GM04504 (cell line): ENCODE measurements at regions not wholly inside any gene's neighbourhood (a gene's known extent, or its start where the extent isn't known, plus 50 kb on each side); places are given as distances from the start of the nearest gene placed in this dataset.
A peak's percentile ranks its signal among the peaks of the same experiment; 100 is the strongest.

Experiments used
- DNase-seq: peaks from one replicate; pipeline ENCODE4 v3.0.0-alpha.2; 2012; ENCODE audit warnings: low read depth

DNA sequence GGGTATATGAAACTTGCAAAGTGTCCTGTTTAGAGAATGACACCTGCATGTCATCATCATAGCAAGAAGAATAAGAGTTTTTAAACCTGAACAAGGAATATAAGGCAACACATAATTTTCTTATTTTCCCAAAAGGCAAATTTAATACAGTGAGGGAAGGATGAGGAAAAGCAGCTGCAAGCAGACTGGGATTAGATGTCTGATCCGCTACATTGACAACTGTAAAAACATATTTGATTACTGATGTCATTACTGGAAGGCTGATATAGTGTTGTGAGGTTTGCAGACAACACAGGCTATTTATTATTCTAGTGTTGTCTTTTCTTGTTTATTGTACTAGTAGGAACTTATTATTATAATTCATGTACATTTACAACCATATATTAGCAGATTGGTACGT lies 528.7 kb downstream of the ZIC1 start:
- DNase-seq = no peak

DNA sequence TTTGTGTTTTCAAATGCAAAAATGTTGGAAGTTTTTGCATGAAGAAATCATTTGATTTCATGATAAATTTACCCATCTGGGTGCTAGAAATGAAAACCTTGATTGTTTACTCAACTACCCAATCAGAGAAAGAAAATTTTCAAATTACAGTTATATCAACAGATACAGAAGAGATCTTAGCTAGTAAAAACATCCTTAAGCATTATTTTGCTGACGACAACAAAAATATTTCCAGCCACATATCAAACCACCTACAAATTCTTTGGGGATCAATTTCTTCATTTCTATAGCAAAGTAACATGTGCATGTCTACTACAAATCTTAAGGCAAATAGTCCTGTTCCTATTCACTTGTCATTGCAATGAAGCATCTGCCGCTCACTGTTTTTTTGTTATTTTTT lies 530.3 kb downstream of the ZIC1 start:
- DNase-seq = no peak

DNA sequence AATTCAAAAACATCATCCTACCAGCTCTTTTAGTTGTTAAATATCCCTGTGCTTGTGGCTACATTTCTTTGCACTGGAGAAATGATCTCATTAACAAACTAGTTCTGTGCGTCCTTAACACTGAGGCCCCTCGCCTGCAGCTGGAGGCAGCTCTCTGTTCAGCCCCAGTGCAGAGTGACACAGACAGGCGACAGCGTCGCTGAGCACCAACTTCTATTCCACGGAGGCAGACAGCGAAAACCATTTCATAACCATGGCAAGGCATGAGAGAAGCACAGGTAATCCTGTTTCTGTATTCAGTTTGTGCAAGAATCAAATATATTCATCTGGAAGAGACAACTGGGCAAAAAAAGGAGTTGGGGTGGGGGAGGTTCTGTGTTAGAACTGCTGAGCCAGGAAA lies 530.7 kb downstream of the ZIC1 start:
- DNase-seq = no peak

DNA sequence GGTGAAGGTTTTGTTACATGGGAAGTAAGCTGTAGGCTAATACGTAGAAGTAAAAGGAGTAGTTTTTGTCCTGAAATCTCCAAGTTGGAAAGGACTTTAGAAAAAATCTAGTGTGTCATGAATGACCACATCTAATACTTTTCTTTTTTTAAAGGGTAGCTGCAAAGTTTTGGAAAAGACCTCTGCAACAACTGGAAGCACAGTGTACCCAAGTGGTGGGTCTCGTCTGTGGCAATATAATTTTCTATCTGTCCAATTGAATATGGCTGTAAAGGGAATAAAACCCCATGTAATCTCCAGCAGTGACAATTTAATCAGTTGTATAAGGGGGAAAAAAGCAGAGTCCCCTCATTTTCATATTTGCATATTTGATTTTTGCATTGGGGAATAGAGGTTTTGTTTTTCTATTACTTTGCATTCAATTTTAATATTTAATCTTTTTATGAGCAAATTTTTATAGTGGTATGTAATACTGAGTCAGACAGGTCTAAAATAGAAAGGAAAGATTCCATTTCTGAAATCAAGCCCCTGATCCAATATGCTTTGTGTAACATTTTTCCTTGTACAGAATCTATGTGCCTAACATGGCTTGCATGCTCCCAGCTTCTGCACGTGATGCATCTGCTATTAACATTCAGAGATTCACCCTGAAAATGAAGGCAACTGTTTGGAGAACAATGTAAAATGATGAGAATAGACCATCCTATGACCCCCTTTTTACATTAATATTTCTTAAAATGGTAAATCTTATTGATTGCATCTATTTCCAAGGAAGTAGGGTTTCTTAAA lies 531.4 kb downstream of the ZIC1 start:
- no peak for DNase-seq

DNA sequence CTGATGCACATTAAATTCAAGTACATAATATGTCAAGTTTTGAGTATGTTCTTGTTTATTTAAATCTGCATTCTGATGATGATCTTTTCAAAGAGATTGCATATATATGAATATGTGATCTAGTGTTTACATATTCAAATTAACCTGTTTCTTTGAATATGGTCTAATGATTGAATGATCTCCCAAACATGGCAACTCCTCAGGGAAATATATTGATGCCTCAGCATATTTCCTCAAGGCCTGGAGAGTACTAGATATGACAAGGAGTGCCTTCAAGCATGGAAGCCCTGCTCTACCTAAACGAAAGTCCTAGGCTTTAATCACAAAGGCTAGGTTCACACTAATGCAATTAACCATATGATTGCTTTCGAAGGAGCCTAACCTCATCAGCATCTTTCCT lies 532.8 kb downstream of the ZIC1 start:
- no peak for DNase-seq

DNA sequence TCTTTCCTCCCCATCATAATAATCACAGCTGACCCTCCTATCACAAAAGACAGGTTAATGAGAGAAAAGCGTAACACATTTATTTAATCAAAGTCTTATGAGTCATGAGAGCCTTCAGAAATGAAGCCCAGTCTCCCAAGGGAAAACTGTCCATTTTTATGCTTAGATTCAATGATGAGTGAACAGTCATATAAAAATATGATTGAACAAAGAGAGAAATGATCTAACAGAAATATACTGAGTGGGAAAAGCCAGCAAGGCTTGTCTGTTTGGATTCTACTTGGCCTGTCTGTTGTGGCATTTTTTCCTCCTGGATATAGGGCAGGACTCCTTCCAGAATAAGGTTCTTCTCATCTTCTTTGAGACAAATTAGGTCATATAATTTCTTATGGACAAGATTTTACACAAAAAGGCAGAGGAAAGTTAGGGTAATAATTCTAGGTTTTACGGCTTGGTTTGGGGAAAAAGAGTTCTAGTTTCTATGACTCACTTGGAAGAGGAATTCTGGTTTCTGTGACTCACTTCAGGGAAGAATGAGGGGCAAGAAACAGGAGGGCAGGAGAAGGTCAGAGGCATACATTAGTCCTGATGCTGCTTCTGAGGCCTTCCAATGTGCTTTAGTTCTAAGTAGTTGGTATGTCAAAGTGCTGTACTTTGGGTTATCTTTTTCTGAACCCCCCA lies 534.2 kb downstream of the ZIC1 start:
- peak; percentile 84 for DNase-seq

DNA sequence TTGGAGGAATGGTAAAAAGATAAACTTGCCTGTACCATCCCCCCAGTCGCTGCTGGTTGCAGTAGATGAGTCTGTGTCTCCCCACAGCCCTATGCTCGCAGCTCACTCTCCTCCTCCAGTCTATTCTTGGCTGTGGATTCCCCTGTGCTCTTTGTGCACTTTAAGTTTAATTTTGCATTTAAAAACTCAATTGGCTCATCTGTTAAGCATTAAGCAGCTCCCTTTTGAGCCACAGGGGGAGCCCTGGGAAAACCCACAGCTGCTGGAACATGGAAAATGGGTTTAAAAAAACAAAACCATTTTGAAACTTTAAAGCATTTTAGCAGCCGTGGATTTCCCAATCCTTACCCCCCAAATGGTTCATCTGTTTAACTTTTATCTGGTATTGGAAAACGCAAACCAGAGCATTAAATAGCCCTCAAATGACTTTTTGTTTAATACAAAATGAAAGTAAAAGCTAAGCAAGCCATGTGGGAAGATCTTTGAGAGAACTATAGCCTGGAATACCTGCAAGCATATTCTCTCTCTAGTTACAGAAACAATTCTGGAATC lies 536.9 kb downstream of the ZIC1 start:
- peak; percentile 80 for DNase-seq

DNA sequence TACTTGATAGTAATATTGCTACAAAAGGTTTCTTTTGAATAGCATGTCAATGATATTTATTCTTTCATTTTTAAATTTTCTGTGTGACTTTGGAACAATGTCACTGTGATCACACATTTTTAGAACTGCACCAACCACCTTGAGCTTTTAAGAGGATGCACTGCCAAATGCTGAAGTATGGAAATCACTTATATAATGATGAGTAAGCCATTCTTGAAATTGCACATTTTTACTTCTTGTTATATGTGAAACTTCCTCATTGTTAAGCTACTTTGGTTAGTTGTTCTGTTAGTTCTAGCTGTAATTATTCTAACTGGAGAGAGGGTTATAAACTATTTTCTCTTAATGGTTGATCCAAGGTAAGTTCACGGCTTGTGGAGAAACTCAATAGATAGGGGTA lies 547.5 kb downstream of the ZIC1 start:
- no peak for DNase-seq

DNA sequence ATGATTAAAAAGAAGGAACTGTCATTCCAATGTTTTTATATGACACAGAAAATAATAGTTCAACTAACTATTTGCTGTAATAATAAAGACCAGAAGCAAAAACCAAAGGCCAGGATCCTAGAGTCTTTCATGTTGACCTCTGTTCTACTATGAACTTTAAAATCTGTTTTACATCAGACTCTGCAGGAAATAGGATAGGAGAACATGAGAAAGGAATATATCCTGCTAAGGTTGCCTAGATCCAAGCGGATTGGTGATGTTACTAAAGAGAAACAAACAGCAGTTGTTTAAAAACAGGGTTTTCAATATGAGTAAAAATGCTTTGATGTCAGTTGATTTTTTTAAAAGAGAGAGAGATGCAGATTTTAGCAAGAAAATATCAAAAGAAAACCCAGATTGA lies 549.6 kb downstream of the ZIC1 start:
- no peak for DNase-seq

DNA sequence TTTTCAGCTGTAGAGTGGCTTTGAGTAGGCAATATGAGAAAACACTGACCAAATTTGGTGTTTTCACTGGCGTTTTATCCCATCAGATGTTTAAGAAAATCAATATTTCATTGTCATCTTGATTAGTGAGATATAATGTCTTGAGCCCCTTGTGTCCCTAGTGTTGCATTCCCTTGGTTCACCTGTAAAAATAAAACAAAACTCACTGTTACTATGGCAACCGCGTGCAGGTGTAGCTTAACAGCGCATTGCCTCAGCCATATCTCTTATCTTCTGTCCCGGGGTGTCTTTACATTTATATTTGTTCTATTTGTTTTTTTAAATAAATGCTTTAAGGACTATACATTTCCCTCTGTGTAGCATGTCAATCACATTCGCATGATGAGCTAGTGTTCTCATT lies 551.6 kb downstream of the ZIC1 start:
- no peak for DNase-seq

DNA sequence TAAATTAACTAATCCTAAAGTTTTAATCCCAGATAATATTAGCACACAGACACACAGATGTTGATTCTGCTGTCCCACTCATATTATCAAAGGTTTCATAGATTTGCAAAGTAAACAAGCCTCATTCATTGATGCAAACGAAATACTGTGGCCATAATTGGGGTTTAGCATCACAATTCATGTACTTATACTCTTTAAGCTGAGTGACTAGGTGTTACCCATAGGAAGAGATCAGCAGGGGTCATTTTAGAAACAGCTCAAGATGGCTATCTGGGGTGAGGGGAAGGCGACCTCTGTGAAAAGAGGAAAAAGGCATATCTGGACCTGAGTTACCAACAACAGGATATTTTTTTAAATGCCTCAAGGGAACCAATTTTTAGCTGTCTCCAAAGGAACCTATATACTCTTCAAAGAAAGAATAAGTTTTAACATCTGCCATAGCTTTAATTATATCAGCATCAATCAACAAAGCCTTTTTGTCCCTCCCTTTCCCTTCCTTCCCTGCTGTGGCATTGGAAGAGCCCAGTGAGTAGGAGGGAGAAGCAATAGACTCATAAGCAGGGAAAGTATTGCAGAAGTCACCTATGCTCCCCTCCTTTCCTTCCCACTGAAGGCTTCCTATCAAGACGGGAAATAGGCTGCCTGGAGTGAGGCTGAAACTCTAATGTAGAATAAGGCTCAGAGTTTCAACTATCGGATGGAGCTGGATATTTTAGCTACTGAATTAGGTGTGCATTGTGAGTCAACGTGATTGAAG lies 553.4 kb downstream of the ZIC1 start:
- DNase-seq = no peak

DNA sequence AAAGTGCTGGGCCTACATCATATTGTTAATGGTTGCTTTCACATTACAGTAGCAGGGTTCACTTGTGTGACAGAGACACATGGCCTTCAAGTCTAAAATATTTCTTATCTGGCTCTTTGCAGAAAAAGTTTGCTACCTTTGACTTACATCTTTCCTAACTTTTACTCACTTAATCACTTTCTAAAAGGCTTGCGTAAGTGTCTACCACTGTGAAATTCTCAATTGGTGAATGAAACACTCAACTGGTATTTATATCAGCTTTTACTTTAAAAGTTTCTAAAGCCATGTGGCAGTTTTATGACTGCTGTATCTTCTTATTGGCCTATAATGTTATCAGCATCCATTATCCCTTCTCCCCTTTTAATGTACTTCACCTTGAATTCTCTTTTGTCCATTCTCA lies 554.5 kb downstream of the ZIC1 start:
- no peak for DNase-seq

DNA sequence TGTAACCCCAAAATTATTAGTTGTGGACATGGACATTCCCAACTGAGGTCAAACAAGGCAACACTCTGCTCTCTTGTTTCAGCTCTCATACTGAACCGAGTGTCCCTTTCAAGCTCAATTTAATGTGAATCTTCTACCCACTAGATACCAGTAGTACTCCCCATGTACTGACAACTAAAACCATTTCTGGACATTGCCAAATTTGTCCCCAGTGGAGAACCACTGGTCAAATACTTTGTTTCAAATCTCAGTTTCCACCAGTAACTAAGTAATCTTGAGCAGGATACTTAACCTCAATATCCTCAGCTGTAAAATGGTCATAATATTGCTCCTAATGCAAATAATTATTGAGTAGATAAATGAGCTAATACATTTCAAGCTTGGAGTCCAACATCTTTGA lies 566.0 kb downstream of the ZIC1 start:
- DNase-seq = no peak

DNA sequence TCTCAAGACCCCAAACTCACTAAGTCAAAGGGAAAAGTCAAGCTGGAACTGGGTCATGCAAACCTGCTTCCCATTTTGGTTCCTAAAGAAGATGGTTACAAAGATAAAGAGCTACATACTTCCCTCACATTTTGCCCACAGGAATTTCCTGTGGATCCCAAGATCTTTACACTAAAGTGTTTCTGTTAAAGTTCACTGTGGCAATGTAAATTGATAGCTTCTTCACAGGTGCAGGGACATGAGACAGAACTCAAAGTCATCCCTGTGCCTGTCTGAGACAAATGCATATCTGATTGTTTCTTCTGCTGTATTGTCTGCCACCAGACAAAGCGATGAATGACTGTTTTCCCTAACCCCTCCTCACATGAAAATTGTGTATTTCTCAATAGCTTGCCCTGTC lies 567.8 kb downstream of the ZIC1 start:
- no peak for DNase-seq

DNA sequence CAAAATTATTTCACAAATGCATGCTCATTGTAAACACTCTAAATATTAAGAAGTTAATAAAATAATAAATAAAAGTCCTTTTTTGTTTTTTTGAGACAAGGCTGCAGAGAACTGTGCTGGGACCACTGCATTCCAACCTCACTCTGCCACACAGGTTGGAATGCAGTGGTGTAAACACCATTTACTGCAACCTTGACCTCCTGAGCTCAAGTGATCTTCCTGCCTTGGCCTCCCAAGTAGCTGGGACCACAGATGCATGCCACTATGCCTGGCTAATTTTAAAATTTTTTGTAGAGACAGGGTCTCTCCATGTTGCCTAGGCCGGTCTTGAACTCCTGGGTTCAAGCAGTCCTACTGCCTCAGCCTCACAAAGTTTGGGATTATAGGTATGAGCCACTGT lies 578.4 kb downstream of the ZIC1 start:
- no peak for DNase-seq

DNA sequence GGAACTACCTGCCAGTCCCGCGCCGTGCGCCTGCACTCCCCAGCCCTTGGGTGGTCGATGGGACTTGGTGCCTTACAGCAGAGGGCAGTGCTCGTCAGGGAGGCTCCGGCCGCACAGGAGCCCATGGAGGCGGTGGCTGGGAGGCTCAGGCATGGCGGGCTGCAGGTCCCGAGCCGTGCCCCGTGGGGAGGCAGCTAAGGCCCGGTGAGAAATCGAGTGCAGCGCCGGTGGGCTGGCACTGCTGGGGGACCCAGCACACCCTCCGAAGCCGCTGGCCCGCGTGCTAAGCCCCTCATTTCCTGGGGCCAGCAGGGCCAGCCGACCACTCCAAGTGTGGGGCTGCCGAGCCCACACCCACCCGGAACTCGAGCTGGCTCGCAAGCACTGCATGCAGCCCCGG lies 580.2 kb downstream of the ZIC1 start:
- no peak for DNase-seq

DNA sequence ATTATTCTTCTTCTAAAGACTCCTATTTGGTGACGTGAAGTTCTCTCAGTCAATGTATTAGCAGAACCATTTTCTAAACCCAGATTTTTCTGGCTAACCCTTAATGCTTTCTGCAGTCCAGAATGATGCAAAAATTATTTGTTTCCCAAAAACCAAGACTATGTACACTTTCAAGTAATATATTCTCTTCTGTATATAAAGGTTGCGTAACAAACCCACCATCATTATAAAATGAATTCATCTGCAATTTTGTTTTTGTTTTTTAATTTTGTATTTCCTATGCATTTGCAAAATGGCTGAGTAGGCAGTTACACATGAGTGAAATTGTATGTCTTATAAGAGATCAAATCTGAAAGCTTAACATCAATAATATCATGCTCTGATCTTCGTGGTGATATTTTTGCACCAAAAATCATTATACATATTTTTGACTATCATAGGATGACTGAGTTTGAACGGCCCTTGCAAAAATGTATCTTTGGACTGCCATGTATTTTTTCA lies 593.6 kb downstream of the ZIC1 start:
- no peak for DNase-seq

DNA sequence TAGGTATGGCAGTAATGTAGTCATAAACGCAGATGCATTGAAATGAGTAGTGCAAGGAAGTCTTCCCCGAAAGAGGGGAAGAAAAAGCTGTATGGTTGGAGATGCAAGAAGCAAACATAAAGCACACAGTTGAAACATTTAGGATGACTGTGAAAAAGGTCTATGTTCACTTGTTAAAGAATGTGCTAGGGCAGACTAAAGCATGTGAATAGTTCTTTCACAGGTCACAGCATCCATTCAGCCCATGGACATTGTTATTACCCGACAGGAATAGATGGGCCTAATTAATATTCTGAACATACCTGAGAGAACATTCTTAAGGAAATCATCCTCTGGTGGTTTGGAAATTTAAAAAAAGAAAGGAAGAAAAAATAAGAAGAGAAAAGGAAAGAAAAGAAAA lies 595.2 kb downstream of the ZIC1 start:
- no peak for DNase-seq

DNA sequence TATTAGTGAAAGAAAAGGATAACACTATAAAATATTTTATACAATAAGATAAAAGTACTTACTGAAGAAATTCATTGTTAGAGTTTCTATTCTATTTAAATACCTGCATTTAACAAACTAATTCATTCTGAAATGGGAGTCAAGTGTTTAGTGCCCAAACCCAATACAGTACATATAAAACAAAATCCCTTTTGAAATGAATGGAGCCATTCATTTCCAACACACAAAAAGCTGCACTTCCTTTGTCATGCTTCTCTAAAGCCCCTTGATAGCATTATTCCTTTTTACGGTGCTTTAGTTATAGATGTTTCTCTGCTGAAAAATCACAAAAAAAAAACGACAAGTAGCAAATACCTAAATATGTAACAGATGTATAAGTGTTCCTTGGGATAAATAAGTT lies 596.3 kb downstream of the ZIC1 start:
- DNase-seq = no peak

DNA sequence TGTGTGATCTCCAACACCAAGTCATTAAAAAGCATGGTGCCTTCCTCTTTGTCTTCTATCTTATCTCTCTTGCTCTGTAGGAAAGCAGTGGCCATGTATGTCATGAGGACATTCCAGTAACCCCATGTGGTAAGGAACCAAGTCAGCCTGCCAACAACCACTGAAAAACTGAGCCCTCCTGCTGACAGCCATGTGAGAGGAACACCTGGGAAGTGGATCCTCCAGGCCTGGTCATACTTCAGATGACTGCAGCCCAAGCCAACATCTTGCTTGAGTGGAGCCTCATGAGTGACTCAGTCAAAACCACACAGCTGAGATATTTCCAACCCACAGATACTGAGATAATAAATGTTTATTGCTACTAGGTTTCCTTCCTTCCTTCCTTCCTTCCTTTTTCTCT lies 597.3 kb downstream of the ZIC1 start:
- DNase-seq = peak; percentile 53

DNA sequence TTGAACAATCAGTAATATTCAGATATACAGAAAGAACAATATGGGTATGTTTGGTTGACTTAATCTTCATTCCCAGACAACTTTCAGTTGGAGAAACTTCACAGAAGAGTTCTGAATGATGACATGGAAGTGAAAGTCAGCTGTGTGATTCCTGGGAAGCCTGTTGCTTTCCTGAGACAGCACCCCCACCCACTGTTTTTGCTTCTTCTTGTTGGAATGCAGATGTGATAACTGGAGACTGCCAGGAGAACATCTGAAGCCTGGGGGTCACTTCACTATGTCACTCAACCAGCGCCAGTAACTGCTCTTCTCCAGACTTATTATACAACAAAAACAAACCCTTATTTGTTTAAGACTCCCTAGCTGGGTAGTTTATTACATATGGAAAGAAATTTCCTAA lies 599.4 kb downstream of the ZIC1 start:
- no peak for DNase-seq

DNA sequence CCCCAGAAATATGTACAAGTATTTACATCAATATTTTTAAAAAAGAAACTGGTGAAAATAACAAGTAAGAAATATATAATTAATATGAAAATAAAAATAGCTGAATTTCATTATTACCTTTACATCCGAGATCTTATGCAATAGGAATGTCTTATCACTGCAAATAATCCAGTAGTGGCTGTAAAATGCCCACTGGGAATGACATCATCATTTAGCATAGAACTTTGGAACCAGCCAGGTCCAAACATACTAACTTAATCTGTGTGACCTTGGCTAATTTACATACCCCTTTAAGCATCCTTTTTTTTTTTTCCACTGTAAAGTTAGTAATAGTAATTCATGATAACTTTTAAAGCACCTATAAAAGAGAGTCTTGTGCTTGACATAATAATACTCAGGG lies 611.7 kb downstream of the ZIC1 start:
- no peak for DNase-seq

DNA sequence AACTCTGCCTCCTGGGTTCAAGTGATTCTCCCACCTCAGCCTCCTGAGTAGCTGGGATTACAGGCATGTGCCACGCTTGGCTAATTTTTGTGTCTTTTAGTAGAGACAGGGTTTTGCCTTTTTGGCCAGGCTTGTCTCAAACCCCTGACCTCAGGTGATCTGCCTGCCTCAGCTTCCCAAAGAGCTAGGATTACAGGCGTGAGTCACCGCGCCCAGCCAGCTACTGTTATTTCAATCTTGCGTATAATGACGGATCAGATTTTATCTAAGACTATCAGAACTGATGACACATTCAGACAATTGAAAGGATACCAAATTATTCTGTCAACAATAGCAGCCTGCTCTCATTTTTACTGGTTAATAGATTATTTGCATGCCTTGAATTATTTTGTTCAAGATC lies 612.2 kb downstream of the ZIC1 start:
- no peak for DNase-seq
